RWPE1 (cell line): ENCODE measurements at regions not wholly inside any gene's neighbourhood (a gene's known extent, or its start where the extent isn't known, plus 50 kb on each side); places are given as distances from the start of the nearest gene placed in this dataset.

Source experiments
- CTCF ChIA-PET: fragments of 350-600 bp; sonication (Branson Sonifier 250); formaldehyde crosslinking; extraction: SDS; loops from one replicate; lab custom pipeline; 2021; lab: Yijun Ruan, JAX
- POLR2A ChIA-PET: fragments of 400-600 bp; formaldehyde crosslinking; extraction: SDS; loops from one replicate; lab custom pipeline; 2020; ENCODE audit warnings: antibody characterized with exemption; ENCODE audit not compliant: low non-redundant PET; lab: Yijun Ruan, JAX
- DNase-seq: peaks from one replicate; pipeline ENCODE4 v3.0.0; 2012; ENCODE audit warnings: low spot score
- H3K27ac ChIP-seq: fragments of 450-650 bp; 2 replicates; pipeline ENCODE4 v1.5.1; 2017
- CTCF ChIP-seq: fragments of 450-650 bp; conservative IDR thresholded peaks from 2 replicates; pipeline ENCODE4 v1.5.1; 2017; ENCODE audit warnings: low read depth, mild to moderate bottlenecking

- no peak for DNase-seq
- no peak for TF ChIP-seq CTCF
- H3K27ac ChIP-seq, result peak overlapping the region; percentile 52
- CTCF ChIA-PET, result no interaction called here
- POLR2A ChIA-PET, result no interaction called here
Measured at GRCh38 chr7:51647486-51647885, 330.9 kb upstream of the COBL start.

- ChIA-PET CTCF (no interaction called here), POLR2A (no interaction called here)
- H3K27ac ChIP-seq, result no peak overlapping the region
- DNase-seq, result no peak
- TF ChIP-seq CTCF, result no peak
Measured at GRCh38 chr7:51645702-51646298, 329.2 kb upstream of the COBL start.

- H3K27ac ChIP-seq, result no peak overlapping the region
- DNase-seq, result no peak
- no peak for TF ChIP-seq CTCF
- CTCF ChIA-PET, result no interaction called here
- POLR2A ChIA-PET, result no interaction called here
Measured at GRCh38 chr7:51645255-51645654, 328.6 kb upstream of the COBL start.

- ChIA-PET POLR2A (no interaction called here), CTCF (no interaction called here)
- TF ChIP-seq CTCF, result no peak
- DNase-seq, result no peak
- H3K27ac ChIP-seq, result no peak overlapping the region
Measured at GRCh38 chr7:51644216-51644615, 327.6 kb upstream of the COBL start.

- no peak for DNase-seq
- TF ChIP-seq CTCF, result no peak
- POLR2A ChIA-PET, result no interaction called here
- H3K27ac ChIP-seq, result no peak overlapping the region
- CTCF ChIA-PET, result interaction anchor here (1.2 kb wide), 1 partner anchor 152 kb away, joined by 5 read pairs; no protein-coding TSS in a partner anchor
Measured at GRCh38 chr7:51640841-51641240, 324.2 kb upstream of the COBL start.

- TF ChIP-seq CTCF, result no peak
- ChIA-PET CTCF (interaction anchor here (0.6 to 1.2 kb wide), 6 partner anchors 9 to 201 kb away, joined by 3 to 5 read pairs (median 3); no protein-coding TSS in a partner anchor), POLR2A (no interaction called here)
- peak; percentile 64 for DNase-seq
- H3K27ac ChIP-seq, result no peak overlapping the region
Measured at GRCh38 chr7:51639661-51640334, 323.2 kb upstream of the COBL start.
